Thyroid gland (tissue), 4 donors: ENCODE measurements at regions not wholly inside any gene's neighbourhood (a gene's known extent, or its start where the extent isn't known, plus 50 kb on each side); places are given as distances from the start of the nearest gene placed in this dataset.

Source experiments
- POLR2A ChIP-seq, 2 donors: fragments of 450-650 bp; IDR thresholded peaks; one replicate each; pipeline ENCODE4 v1.6.1; 2017; ENCODE audit warnings: antibody characterized with exemption in 2 of 2, mild to moderate bottlenecking in 2 of 2, moderate library complexity in 1 of 2
- TF ChIP-seq, protein P1 (sequence below), 6 experiments: fragments of 200-600 bp in 3 of 6; fragments of 450-650 bp in 3 of 6; sonication (generic) in 3 of 6; IDR thresholded peaks; one replicate each; pipeline ENCODE4 v1.5.1; 2016 to 2019; ENCODE audit warnings: antibody characterized with exemption in 6 of 6, mild to moderate bottlenecking in 2 of 6, inconsistent platforms in 1 of 6, moderate library complexity in 1 of 6

- TF ChIP-seq, protein P1, sequence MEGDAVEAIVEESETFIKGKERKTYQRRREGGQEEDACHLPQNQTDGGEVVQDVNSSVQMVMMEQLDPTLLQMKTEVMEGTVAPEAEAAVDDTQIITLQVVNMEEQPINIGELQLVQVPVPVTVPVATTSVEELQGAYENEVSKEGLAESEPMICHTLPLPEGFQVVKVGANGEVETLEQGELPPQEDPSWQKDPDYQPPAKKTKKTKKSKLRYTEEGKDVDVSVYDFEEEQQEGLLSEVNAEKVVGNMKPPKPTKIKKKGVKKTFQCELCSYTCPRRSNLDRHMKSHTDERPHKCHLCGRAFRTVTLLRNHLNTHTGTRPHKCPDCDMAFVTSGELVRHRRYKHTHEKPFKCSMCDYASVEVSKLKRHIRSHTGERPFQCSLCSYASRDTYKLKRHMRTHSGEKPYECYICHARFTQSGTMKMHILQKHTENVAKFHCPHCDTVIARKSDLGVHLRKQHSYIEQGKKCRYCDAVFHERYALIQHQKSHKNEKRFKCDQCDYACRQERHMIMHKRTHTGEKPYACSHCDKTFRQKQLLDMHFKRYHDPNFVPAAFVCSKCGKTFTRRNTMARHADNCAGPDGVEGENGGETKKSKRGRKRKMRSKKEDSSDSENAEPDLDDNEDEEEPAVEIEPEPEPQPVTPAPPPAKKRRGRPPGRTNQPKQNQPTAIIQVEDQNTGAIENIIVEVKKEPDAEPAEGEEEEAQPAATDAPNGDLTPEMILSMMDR (IDR thresholded peaks at IDR 0.05): no peak
- no peak for TF ChIP-seq POLR2A (IDR thresholded peaks at IDR 0.05)
These were observed 96.2 kb downstream of the TMCO5A start for GRCh38 chr15:38030609-38031008.
